Immature natural killer cell (primary cell): ENCODE measurements at regions not wholly inside any gene's neighbourhood (a gene's known extent, or its start where the extent isn't known, plus 50 kb on each side); places are given as distances from the start of the nearest gene placed in this dataset.

Experiments
- DNase-seq, 3 donors: peaks; one replicate each; pipeline ENCODE4 v3.0.0; 2022; ENCODE audit warnings: mixed read lengths in 1 of 3
- H3K27ac Mint-ChIP-seq, 6 donors: one replicate each; pipeline ENCODE4 v1.8.0; 2020; ENCODE audit warnings: mixed read lengths in 6 of 6, mild to moderate bottlenecking in 5 of 6, inconsistent platforms in 4 of 6, moderate library complexity in 3 of 6
- H3K27me3 Mint-ChIP-seq, 3 donors: one replicate each; pipeline ENCODE4 v1.8.0; 2020 to 2021; ENCODE audit warnings: low read depth in 3 of 3, mild to moderate bottlenecking in 3 of 3, mixed read lengths in 3 of 3, moderate library complexity in 3 of 3, inconsistent platforms in 1 of 3
- H3K36me3 Mint-ChIP-seq, 3 donors: one replicate each; pipeline ENCODE4 v1.8.0; 2020; ENCODE audit warnings: mixed read lengths in 3 of 3, inconsistent platforms in 2 of 3, mild to moderate bottlenecking in 2 of 3
- H3K4me1 Mint-ChIP-seq, 2 donors: one replicate each; pipeline ENCODE4 v1.8.0; 2020; ENCODE audit warnings: inconsistent platforms in 2 of 2, mild to moderate bottlenecking in 2 of 2, mixed read lengths in 2 of 2, moderate library complexity in 1 of 2
- H3K4me3 Mint-ChIP-seq, 5 donors: one replicate each; pipeline ENCODE4 v1.8.0; 2020; ENCODE audit warnings: mild to moderate bottlenecking in 5 of 5, mixed read lengths in 5 of 5, inconsistent platforms in 3 of 5, moderate library complexity in 3 of 5
- H3K9me3 Mint-ChIP-seq, 6 donors: one replicate each; pipeline ENCODE4 v1.8.0; 2020; ENCODE audit warnings: mild to moderate bottlenecking in 6 of 6, mixed read lengths in 6 of 6, inconsistent platforms in 4 of 6, moderate library complexity in 3 of 6

DNA sequence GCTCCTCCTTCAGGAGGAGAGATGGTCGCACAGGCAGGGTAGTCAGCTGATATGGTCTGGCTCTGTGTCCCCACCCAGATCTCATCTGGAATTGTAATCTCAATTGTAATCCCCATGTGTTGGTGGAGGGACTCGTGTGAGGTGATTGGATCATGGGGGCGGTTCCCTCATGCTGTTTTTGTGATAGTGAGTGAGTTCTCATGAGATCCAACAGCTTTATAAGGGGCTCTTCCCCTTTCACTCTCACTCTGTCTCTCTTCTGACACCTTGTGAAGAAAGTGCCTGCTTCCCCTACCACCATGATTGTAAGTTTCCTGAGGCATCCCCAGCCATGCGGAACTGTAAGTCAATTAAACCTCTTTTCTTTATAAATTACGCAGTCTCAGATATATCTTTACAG is 218.9 kb upstream of the TMTC1 start:
- H3K27ac Mint-ChIP-seq, result no peak overlapping the region
- peaks cover 0 to 7% (median 4%) of the 10 kb centered on the region in 6 donors for H3K9me3 Mint-ChIP-seq
- H3K36me3 Mint-ChIP-seq, result no peaks in the 10 kb centered on the region
- no peaks in the 10 kb centered on the region for H3K4me1 Mint-ChIP-seq
- no peak overlapping the region for H3K4me3 Mint-ChIP-seq
- DNase-seq, result no peak
- H3K27me3 Mint-ChIP-seq, result peaks cover 0 to 2% (median 0%) of the 10 kb centered on the region in 3 donors

DNA sequence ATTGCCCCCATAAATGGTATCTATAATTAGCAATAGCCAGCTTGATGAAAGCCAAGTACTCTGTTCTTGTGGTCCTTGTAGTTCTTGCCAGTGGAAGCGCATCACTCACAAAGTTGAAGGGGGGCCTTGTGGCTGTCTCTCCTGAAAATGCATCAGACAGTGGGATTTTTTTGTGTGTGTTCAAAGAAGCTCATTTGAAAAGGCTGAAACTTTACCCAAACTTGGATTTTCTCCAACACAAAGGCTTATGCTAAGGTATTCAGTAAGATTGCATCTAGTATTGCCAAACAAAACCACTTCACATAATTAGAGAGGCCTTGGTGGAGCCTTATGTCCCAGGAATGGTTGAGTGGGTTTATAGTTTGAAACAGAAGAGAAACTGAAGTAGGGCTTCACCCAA is 216.7 kb upstream of the TMTC1 start:
- H3K4me3 Mint-ChIP-seq, result no peak overlapping the region
- no peaks in the 10 kb centered on the region for H3K36me3 Mint-ChIP-seq
- H3K27me3 Mint-ChIP-seq, result peaks cover 0 to 2% (median 0%) of the 10 kb centered on the region in 3 donors
- H3K4me1 Mint-ChIP-seq, result no peaks in the 10 kb centered on the region
- H3K9me3 Mint-ChIP-seq, result peaks cover 0 to 6% (median 4%) of the 10 kb centered on the region in 6 donors
- H3K27ac Mint-ChIP-seq, result no peak overlapping the region
- DNase-seq, result no peak

DNA sequence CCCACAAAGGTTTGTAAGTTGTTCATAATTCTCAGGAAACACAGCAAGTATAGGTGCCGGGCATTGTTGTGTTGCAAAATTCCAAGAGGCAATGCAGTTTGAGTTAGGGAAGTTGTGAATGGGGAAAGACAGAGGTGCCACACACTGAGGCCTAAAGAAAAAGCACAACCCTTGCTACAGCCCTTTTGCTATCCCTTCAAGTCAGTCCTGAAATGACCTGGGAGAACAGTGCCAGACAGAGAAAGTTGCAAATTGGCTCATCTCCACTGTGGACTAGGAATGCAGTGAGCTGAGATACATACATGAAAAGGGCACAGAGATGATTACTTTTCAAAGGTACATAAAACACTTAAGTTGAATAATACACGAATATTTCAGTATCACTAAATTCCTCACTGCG is 213.3 kb upstream of the TMTC1 start:
- no peak for DNase-seq
- H3K27me3 Mint-ChIP-seq, result peaks cover 0 to 5% (median 0%) of the 10 kb centered on the region in 3 donors
- peaks cover 0 to 6% (median 1%) of the 10 kb centered on the region in 6 donors for H3K9me3 Mint-ChIP-seq
- no peak overlapping the region for H3K4me3 Mint-ChIP-seq
- H3K27ac Mint-ChIP-seq, result no peak overlapping the region
- H3K36me3 Mint-ChIP-seq, result no peaks in the 10 kb centered on the region
- H3K4me1 Mint-ChIP-seq, result no peaks in the 10 kb centered on the region

DNA sequence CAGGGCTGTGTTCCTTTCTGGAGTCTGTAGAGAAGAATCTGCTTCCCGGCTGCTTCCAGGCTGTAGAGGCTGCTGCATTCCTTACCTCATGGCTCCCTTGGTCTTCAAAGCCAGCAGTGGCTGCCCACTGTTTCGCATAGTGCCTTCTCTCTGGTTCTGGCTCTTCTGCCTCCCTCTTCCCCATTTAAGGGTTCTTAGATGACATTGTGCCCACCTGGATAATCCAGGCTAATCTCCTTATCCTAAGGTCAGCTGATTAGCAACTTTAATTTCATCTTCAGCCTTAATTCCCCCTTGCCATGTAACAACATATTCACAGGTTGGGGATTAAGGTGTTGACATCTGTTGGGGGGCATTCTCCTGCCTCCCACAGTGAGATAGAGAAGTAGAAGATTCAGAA is 208.6 kb upstream of the TMTC1 start:
- no peak overlapping the region for H3K27ac Mint-ChIP-seq
- H3K9me3 Mint-ChIP-seq, result peaks cover 0 to 14% (median 2%) of the 10 kb centered on the region in 6 donors
- no peaks in the 10 kb centered on the region for H3K36me3 Mint-ChIP-seq
- H3K4me1 Mint-ChIP-seq, result no peaks in the 10 kb centered on the region
- H3K4me3 Mint-ChIP-seq, result no peak overlapping the region
- peaks cover 0 to 6% (median 0%) of the 10 kb centered on the region in 3 donors for H3K27me3 Mint-ChIP-seq
- DNase-seq, result no peak

DNA sequence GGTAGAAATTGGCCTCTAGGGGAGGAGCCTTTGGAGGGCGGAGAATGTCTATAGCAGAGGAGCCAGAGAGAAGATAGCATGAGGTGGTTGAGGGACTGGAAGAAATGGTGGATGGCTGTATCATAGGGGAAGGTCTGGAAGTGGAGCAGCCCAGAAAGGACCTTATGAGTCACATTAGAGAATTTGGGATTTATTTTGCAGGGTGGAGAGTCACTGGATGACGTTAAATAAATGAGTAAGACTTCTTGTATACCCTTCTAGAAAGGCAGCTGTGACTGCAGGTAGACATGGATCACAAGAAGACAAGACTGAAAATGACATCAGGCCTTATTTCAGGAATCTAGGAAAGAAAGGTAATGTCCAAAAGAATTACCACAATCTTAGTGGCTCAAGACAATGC is 208.2 kb upstream of the TMTC1 start:
- H3K36me3 Mint-ChIP-seq, result no peaks in the 10 kb centered on the region
- peaks cover 0 to 14% (median 2%) of the 10 kb centered on the region in 6 donors for H3K9me3 Mint-ChIP-seq
- H3K27ac Mint-ChIP-seq, result no peak overlapping the region
- DNase-seq, result no peak
- peaks cover 0 to 6% (median 0%) of the 10 kb centered on the region in 3 donors for H3K27me3 Mint-ChIP-seq
- no peak overlapping the region for H3K4me3 Mint-ChIP-seq
- H3K4me1 Mint-ChIP-seq, result no peaks in the 10 kb centered on the region

DNA sequence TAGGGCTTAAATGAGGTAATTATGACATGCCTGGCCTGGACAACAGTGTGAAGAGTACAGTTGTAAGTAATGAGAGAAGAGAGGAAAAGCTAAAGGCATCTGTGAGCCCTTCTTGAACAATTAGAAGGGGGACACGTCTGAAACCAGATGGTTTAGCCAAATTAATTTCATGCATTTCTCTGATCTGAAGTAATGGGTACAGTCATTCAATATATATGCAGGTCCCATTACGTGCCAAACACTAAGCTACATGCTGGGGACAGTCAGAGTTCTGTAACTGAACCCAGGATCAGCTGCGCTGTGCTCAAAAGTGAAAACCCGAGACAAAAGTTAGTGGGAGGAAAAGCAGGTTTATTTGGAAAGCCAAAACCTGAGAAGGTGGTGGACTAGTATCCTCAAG is 207.2 kb upstream of the TMTC1 start:
- Mint-ChIP-seq H3K9me3 (peaks cover 0 to 14% (median 2%) of the 10 kb centered on the region in 6 donors), H3K4me1 (no peaks in the 10 kb centered on the region), H3K36me3 (no peaks in the 10 kb centered on the region), H3K27me3 (peaks cover 0 to 5% (median 0%) of the 10 kb centered on the region in 3 donors), H3K4me3 (no peak overlapping the region), H3K27ac (no peak overlapping the region)
- no peak for DNase-seq

DNA sequence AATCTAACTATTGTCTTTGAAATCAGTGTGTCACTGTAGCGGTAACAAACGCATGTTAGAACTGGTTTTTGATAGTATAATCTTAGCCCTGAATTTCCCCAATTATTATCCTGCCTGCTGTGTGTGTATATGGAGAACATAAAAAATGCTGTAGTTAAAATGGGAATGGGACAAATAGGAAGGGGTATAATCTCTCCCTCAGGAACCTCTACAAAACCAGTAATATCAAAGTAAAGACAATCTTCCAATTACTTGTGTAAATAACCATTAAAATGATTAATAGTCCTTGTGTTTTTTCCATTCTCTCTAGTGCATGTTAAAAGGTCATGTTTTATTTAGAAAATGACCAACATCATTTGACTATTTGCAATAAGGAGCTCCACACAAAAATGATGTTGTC is 200.1 kb upstream of the TMTC1 start:
- H3K9me3 Mint-ChIP-seq, result peaks cover 0 to 13% (median 4%) of the 10 kb centered on the region in 6 donors
- no peaks in the 10 kb centered on the region for H3K4me1 Mint-ChIP-seq
- no peak overlapping the region for H3K4me3 Mint-ChIP-seq
- no peak for DNase-seq
- no peak overlapping the region for H3K27ac Mint-ChIP-seq
- H3K36me3 Mint-ChIP-seq, result no peaks in the 10 kb centered on the region
- H3K27me3 Mint-ChIP-seq, result peaks cover 0 to 3% (median 0%) of the 10 kb centered on the region in 3 donors

DNA sequence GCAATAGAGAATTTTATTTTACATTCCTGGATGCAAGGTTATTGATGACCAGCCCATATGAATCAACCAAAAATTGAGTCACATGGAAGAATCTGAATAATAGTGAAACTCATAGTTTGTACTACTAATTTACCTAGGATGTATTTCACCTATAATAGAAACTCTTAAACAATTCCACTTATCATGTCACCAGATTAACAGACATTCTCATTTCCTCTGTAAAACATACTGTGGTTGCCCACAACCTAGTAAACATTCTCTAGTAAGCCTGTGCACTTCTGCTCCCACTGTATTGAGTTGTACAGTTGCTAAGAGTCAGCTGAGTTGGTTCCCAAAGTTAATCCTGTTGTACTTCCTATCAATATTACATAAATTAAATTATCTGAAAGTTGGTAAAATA is 196.6 kb upstream of the TMTC1 start:
- Mint-ChIP-seq H3K27me3 (no peaks in the 10 kb centered on the region), H3K9me3 (peaks cover 0 to 17% (median 5%) of the 10 kb centered on the region in 6 donors), H3K27ac (no peak overlapping the region), H3K4me3 (no peak overlapping the region), H3K4me1 (no peaks in the 10 kb centered on the region), H3K36me3 (no peaks in the 10 kb centered on the region)
- no peak for DNase-seq

DNA sequence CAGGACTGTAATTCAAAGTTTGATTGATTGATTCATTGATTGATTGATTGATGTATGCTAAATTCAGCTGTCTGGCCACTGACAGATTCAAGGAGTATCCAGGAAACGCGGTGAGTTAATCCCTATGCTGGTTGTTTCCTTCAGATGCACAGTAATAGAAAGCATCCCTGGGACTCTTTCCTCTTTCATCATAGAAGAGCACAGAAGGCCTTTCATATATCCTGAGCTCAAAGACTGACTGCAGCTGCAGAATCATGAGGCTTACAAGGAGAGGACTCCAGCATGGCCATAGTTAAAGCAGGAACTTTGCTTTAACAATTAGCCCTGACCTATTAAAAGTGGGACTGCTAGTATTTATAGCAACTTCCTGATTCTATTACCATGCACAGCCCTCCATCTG is 187.7 kb upstream of the TMTC1 start:
- no peak for DNase-seq
- H3K4me3 Mint-ChIP-seq, result no peak overlapping the region
- H3K36me3 Mint-ChIP-seq, result no peaks in the 10 kb centered on the region
- peaks cover 0 to 9% (median 2%) of the 10 kb centered on the region in 6 donors for H3K9me3 Mint-ChIP-seq
- H3K4me1 Mint-ChIP-seq, result no peaks in the 10 kb centered on the region
- H3K27me3 Mint-ChIP-seq, result no peaks in the 10 kb centered on the region
- no peak overlapping the region for H3K27ac Mint-ChIP-seq

DNA sequence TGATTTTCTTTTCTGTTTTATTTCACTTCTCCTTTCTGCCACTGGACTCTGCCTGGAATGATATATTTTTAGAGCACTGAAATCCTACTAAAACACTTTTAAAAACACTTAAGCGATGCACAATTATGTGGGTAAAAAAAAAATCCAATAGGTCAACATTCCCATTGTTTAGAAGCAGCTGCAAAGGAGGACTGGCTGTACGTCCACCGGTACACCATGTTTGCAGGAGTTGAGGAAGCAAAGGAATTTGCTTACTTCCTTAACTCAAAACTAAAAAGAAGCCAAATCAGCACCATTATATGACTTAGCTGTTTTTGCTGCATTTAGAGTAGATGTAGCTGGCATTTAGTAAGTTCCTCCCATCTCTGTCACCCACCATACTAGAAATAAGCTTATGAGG is 186.8 kb upstream of the TMTC1 start:
- no peaks in the 10 kb centered on the region for H3K27me3 Mint-ChIP-seq
- H3K4me3 Mint-ChIP-seq, result no peak overlapping the region
- no peak overlapping the region for H3K27ac Mint-ChIP-seq
- H3K4me1 Mint-ChIP-seq, result no peaks in the 10 kb centered on the region
- peaks cover 0 to 6% (median 2%) of the 10 kb centered on the region in 6 donors for H3K9me3 Mint-ChIP-seq
- H3K36me3 Mint-ChIP-seq, result no peaks in the 10 kb centered on the region
- no peak for DNase-seq

DNA sequence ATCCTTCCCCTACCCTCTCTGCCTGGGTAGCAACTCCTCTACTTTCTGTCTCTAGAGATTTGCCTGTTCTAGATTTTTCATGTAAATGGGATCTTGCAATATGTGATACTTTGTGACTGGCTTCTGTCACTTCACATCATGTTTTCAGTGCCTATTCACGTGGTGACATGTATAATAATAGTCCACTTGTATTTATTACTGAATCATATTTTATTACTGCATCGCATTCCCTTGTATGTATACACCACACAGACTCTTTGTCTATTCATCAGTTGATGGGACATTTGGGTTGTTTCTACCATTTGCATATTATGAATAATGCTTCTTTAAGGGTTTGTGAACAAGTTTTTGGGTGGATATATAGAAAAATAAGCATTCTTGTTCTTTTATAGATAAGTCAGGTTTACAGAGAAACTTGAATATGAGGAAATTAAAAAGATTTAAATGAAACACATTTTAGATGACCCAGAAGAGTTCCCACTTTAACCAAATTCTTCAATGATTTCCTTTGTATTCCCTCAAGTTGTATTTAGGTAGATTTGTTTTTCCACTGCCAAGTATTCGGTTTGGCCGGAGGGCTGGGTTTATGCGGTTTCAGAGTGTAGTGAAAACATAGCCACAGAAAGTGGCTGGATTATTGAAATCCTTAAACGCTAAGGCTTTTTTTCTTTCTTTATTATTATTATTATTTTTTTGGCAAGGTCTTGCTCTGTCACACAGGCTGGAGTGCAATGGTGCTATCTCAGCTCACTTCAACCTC is 178.7 kb upstream of the TMTC1 start:
- Mint-ChIP-seq H3K27ac (no peak overlapping the region), H3K36me3 (no peaks in the 10 kb centered on the region)

DNA sequence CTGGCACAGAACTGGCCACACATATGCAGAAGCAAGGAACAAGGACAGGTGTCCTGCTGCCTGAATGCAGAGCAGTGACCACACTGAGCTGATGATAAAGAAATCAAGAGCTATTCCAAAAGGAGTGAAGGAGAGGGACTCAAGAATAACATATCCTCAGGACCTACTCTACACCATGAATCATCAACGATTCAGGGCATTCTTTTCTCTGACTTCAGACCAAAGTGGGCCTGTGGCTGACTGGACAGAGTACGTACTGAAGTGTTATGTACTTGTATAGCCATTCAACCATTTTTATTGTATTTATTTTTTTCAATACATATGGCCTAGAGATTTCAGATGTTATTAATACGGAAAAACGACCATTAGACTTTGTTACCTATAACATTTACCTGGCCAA is 177.5 kb upstream of the TMTC1 start:
- H3K4me3 Mint-ChIP-seq, result no peak overlapping the region
- H3K36me3 Mint-ChIP-seq, result no peaks in the 10 kb centered on the region
- H3K27ac Mint-ChIP-seq, result no peak overlapping the region
- H3K4me1 Mint-ChIP-seq, result no peaks in the 10 kb centered on the region
- DNase-seq, result no peak
- H3K9me3 Mint-ChIP-seq, result peaks cover 0 to 9% (median 1%) of the 10 kb centered on the region in 6 donors
- peaks cover 0 to 2% (median 0%) of the 10 kb centered on the region in 3 donors for H3K27me3 Mint-ChIP-seq

More for the DNA sequence above, 178.7 kb upstream of the TMTC1 start:
- Mint-ChIP-seq H3K4me3 (no peak overlapping the region), H3K4me1 (no peaks in the 10 kb centered on the region), H3K27me3 (no peaks in the 10 kb centered on the region), H3K9me3 (peaks cover 0 to 8% (median 1%) of the 10 kb centered on the region in 6 donors)
- no peak for DNase-seq

DNA sequence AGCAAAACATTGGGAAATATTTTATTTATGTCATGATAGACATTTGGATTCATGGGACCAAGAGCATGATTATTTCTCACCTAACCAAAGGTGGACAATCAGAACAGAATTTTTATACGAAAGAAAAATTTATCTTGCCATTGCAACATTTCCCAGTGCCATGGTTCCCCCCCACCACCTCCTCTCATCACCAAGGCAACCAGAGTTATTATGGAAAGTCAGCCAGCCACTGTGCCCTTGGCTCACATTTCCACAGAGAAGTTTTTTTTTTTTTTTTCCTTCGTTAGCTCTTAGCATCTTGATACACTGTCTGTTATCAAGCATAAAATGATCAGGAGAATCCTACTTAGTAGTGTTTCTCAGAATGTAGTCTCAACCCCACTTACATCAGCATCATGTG is 176.4 kb upstream of the TMTC1 start:
- H3K27me3 Mint-ChIP-seq, result peaks cover 0 to 3% (median 0%) of the 10 kb centered on the region in 3 donors
- peaks cover 0 to 9% (median 1%) of the 10 kb centered on the region in 6 donors for H3K9me3 Mint-ChIP-seq
- no peak overlapping the region for H3K27ac Mint-ChIP-seq
- no peaks in the 10 kb centered on the region for H3K4me1 Mint-ChIP-seq
- no peak overlapping the region for H3K4me3 Mint-ChIP-seq
- no peaks in the 10 kb centered on the region for H3K36me3 Mint-ChIP-seq
- DNase-seq, result no peak

DNA sequence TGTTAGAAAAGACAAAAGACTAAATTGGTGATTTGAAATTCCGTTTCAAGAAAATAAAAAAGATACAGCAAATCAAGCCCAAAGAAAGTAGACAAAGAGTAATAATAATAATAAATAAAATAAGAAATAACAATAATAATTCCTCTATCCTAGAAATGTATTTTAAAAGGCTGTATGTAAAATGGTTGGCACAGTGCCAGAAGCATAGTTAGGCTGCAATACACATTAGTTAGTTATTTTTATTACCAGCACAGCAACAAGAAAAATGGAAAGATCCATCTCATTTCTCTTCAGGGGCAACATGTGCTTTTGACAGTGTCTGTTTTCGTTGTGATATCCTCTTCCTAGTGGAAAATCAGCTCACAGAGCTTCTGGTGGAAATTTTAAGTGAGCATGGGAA is 174.1 kb upstream of the TMTC1 start:
- Mint-ChIP-seq H3K27ac (no peak overlapping the region), H3K27me3 (peaks cover 0 to 3% (median 0%) of the 10 kb centered on the region in 3 donors), H3K4me1 (no peaks in the 10 kb centered on the region), H3K9me3 (peaks cover 0 to 9% (median 2%) of the 10 kb centered on the region in 6 donors), H3K4me3 (no peak overlapping the region), H3K36me3 (no peaks in the 10 kb centered on the region)
- no peak for DNase-seq

DNA sequence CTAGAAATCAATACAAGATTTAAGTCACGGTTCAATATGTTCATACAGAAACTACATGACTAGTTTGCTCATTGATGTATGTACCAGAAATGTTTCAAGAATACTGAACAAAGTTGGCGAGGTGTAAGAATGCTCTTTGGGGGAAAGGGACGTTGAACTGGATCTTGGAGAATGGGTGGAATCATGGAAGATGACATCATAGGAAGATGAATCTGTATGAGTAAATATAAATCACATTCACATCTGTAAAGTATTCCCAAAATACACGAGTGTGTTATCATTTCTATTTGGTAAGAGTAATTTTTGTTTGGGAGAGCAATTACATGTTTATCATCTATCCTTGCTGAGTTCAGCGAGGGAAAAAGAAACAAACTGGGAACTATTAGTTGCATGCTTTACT is 162.2 kb upstream of the TMTC1 start:
- no peak for DNase-seq
- Mint-ChIP-seq H3K4me3 (no peak overlapping the region), H3K36me3 (no peaks in the 10 kb centered on the region), H3K27me3 (peaks cover 0 to 2% (median 1%) of the 10 kb centered on the region in 3 donors), H3K9me3 (peaks cover 2 to 12% (median 4%) of the 10 kb centered on the region in 6 donors), H3K4me1 (no peaks in the 10 kb centered on the region), H3K27ac (no peak overlapping the region)
